KMS-11 (cell line): ENCODE measurements at regions not wholly inside any gene's neighbourhood (a gene's known extent, or its start where the extent isn't known, plus 50 kb on each side); places are given as distances from the start of the nearest gene placed in this dataset.

ENCODE experiments used
- H2AFZ ChIP-seq: fragments of 200-600 bp; sonication (generic); 2 replicates; pipeline ENCODE4 v1.6.1; 2016; ENCODE audit warnings: antibody characterized with exemption, mixed run types, low read depth
- H3K27ac ChIP-seq: fragments of 200-600 bp; sonication (generic); 2 replicates; pipeline ENCODE4 v1.6.1; 2016; ENCODE audit warnings: mild to moderate bottlenecking, mixed run types
- H3K27me3 ChIP-seq: fragments of 200-600 bp; sonication (generic); 2 replicates; pipeline ENCODE4 v1.6.1; 2017; ENCODE audit warnings: mild to moderate bottlenecking, low read depth, mixed run types, moderate library complexity; ENCODE audit not compliant: insufficient read depth
- H3K36me3 ChIP-seq: fragments of 200-600 bp; sonication (generic); 2 replicates; pipeline ENCODE4 v1.6.1; 2017; ENCODE audit warnings: mild to moderate bottlenecking, mixed run types; ENCODE audit not compliant: insufficient read depth
- H3K4me1 ChIP-seq: fragments of 200-600 bp; sonication (generic); 2 replicates; pipeline ENCODE4 v1.6.1; 2016; ENCODE audit warnings: mild to moderate bottlenecking, low read depth, mixed run types; ENCODE audit not compliant: poor library complexity, severe bottlenecking
- H3K4me2 ChIP-seq: fragments of 200-600 bp; sonication (generic); 2 replicates; pipeline ENCODE4 v1.7.0; 2016; ENCODE audit warnings: mild to moderate bottlenecking, mixed run types
- H3K4me3 ChIP-seq: fragments of 200-600 bp; sonication (generic); IDR thresholded peaks from 2 replicates; pipeline ENCODE4 v1.6.1; 2017; ENCODE audit warnings: low read depth, low read length, mixed read lengths; ENCODE audit not compliant: insufficient read depth
- H3K79me2 ChIP-seq: fragments of 200-600 bp; sonication (generic); 2 replicates; pipeline ENCODE4 v1.6.1; 2016; ENCODE audit warnings: low read depth, mixed run types; ENCODE audit not compliant: insufficient read depth
- H3K9ac ChIP-seq: fragments of 200-600 bp; sonication (generic); 2 replicates; pipeline ENCODE4 v1.6.1; 2016; ENCODE audit warnings: mild to moderate bottlenecking, mixed run types
- H4K20me1 ChIP-seq: fragments of 200-600 bp; sonication (generic); 2 replicates; pipeline ENCODE4 v1.6.1; 2016; ENCODE audit warnings: mild to moderate bottlenecking, mixed run types; ENCODE audit not compliant: insufficient read depth
- TF ChIP-seq, protein P1 (sequence below): fragments of 200-600 bp; sonication (generic); conservative IDR thresholded peaks from 2 replicates; pipeline ENCODE4 v1.6.1; 2017; ENCODE audit warnings: low read depth, mild to moderate bottlenecking, antibody characterized with exemption, low read length, moderate library complexity, mixed read lengths

- Histone ChIP-seq H3K36me3 (no peaks in the 10 kb centered on the region), H2AFZ (no peak overlapping the region), H3K4me1 (no peaks in the 10 kb centered on the region)
These were observed 243.0 kb upstream of the RPL38 start for GRCh38 chr17:73960469-73960868.

GRCh38 chr17:73962308-73962707 is 241.2 kb upstream of the RPL38 start:
- H3K27ac ChIP-seq: no peak overlapping the region
- TF ChIP-seq, protein P1, sequence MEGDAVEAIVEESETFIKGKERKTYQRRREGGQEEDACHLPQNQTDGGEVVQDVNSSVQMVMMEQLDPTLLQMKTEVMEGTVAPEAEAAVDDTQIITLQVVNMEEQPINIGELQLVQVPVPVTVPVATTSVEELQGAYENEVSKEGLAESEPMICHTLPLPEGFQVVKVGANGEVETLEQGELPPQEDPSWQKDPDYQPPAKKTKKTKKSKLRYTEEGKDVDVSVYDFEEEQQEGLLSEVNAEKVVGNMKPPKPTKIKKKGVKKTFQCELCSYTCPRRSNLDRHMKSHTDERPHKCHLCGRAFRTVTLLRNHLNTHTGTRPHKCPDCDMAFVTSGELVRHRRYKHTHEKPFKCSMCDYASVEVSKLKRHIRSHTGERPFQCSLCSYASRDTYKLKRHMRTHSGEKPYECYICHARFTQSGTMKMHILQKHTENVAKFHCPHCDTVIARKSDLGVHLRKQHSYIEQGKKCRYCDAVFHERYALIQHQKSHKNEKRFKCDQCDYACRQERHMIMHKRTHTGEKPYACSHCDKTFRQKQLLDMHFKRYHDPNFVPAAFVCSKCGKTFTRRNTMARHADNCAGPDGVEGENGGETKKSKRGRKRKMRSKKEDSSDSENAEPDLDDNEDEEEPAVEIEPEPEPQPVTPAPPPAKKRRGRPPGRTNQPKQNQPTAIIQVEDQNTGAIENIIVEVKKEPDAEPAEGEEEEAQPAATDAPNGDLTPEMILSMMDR: no peak

More at GRCh38 chr17:73960469-73960868, 243.0 kb upstream of the RPL38 start:
- no peak overlapping the region for H3K4me3 ChIP-seq
- H3K4me2 ChIP-seq: no peak overlapping the region
- peaks cover 36% of the 10 kb centered on the region; the same call in 1 of the 2 replicates for H3K27me3 ChIP-seq
- no peaks in the 10 kb centered on the region for H4K20me1 ChIP-seq
- H3K27ac ChIP-seq: no peak overlapping the region
- TF ChIP-seq, protein P1: no peak
- no peaks in the 10 kb centered on the region for H3K79me2 ChIP-seq
- no peak overlapping the region for H3K9ac ChIP-seq

DNA sequence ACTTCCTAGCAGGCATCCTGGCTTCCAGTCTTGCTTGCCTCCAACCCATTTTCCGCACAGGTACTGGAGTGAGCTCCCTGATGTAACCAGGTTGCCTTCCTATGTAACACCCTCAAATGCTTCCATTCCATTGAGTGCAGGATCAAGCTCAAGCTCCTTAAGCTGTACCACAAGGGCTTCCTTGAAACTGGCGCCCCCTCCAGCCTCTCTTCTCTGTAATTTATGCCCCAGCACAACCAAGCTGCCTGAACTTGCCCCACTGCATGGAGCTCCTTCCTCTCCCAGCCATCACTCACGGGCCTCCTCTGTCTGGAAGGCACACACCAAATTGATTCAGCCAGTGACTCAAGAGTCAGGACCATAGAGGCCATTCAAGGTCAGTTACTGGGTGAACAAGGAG is 234.8 kb upstream of the RPL38 start:
- no peak overlapping the region for H2AFZ ChIP-seq
- no peaks in the 10 kb centered on the region for H3K4me1 ChIP-seq
- no peaks in the 10 kb centered on the region for H4K20me1 ChIP-seq
- TF ChIP-seq, protein P1: no peak
- no peak overlapping the region for H3K27ac ChIP-seq
- H3K36me3 ChIP-seq: no peaks in the 10 kb centered on the region
- no peak overlapping the region for H3K4me2 ChIP-seq
- H3K4me3 ChIP-seq: no peak overlapping the region
- no peaks in the 10 kb centered on the region for H3K79me2 ChIP-seq
- H3K27me3 ChIP-seq: peaks cover 22% of the 10 kb centered on the region
- H3K9ac ChIP-seq: no peak overlapping the region

More at GRCh38 chr17:73962308-73962707, 241.2 kb upstream of the RPL38 start:
- Histone ChIP-seq H2AFZ (no peak overlapping the region), H3K4me2 (no peak overlapping the region), H4K20me1 (no peaks in the 10 kb centered on the region), H3K79me2 (no peaks in the 10 kb centered on the region), H3K27me3 (peaks cover 24% of the 10 kb centered on the region; the same call in 1 of the 2 replicates), H3K36me3 (no peaks in the 10 kb centered on the region), H3K4me1 (no peaks in the 10 kb centered on the region), H3K4me3 (no peak overlapping the region), H3K9ac (no peak overlapping the region)

- Histone ChIP-seq H3K4me2 (no peak overlapping the region), H3K27me3 (peaks cover 32% of the 10 kb centered on the region)
These were observed 233.5 kb upstream of the RPL38 start for GRCh38 chr17:73969956-73970355.

More at GRCh38 chr17:73969956-73970355, 233.5 kb upstream of the RPL38 start:
- H3K79me2 ChIP-seq: no peaks in the 10 kb centered on the region
- no peaks in the 10 kb centered on the region for H3K36me3 ChIP-seq
- H3K4me1 ChIP-seq: no peaks in the 10 kb centered on the region
- no peak overlapping the region for H2AFZ ChIP-seq
- H4K20me1 ChIP-seq: no peaks in the 10 kb centered on the region
- no peak overlapping the region for H3K27ac ChIP-seq
- TF ChIP-seq, protein P1: no peak
- no peak overlapping the region for H3K9ac ChIP-seq
- no peak overlapping the region for H3K4me3 ChIP-seq
